Fibroblast of peridontal ligament (primary cell): ENCODE measurements at regions not wholly inside any gene's neighbourhood (a gene's known extent, or its start where the extent isn't known, plus 50 kb on each side); places are given as distances from the start of the nearest gene placed in this dataset.
"Not testable (repeated sequence)": the region's sequence is repeated elsewhere in the genome, so short reads cannot be mapped to it uniquely, and the experiment has no call there.

Experiments used
- DNase-seq: peaks from one replicate; pipeline ENCODE4 v3.0.0-alpha.2; 2010; ENCODE audit errors: extremely low read depth

DNA sequence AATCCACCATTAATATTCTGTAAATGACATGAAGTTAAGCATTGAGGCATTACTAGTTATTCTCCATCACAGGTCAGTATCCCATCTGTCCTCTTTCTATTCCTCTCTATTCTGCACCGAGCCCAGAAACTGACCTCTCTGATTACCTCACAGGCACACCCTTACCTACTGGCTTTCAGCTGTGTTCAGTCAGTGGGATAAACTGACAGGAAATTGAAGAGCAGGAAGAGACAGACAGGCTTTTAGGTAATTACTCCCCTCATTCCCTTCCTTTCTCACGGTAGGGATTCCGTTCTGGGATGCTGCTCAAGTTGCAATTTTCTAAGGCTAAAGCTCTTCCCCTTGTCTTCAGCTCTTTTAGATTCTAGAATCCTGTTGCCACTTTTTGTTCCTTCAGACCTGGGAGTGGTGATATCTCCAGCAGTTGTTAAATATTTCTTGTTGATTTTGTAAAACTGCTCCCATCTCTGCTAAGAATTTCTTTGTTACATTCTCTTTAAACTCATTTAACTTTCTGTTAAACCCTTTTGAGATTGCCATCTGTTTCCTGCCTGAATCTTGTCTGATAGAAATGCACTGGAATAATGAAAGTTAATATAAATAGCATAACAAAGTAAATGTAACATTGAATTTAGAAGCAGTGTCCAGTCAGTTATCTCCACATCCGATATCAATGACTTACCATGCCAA is 1063.4 kb downstream of the PLA2G4A start:
- no peak for DNase-seq

DNA sequence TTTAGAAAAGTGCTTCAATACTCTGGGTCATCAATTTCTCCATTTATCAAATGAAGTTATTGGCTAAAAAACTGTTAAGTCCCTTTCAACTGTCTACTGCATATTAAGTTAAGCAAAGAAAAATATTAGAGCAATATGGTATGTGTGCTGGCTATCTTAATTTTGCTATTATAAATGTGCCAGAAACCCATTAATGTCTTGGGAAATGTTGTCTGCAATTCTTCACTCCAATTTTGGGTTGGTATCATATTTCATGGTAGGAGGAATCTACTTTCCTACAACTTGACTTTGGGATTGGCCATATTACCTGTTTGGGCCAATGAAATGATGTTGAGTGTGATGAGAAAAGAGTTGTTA is 1063.9 kb downstream of the PLA2G4A start:
- no peak for DNase-seq

DNA sequence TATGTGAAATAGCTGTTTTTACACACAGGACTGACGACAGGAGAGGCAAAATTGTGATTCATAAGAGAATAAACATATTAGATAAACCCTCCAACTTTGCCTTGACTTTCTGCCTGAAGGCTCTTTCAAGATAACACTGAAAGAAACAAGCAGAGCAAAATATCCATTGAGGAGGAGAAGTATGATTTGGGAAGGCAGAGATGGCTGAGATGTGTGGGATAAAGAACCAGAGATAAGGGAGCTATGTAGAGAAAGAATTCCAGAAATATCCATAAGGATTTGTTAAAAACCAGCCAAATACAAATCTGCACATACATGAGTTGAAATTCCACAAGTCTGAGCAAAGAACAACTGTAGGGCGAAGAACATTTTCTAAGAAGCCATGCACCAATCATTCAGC is 1064.7 kb downstream of the PLA2G4A start:
- no peak for DNase-seq

DNA sequence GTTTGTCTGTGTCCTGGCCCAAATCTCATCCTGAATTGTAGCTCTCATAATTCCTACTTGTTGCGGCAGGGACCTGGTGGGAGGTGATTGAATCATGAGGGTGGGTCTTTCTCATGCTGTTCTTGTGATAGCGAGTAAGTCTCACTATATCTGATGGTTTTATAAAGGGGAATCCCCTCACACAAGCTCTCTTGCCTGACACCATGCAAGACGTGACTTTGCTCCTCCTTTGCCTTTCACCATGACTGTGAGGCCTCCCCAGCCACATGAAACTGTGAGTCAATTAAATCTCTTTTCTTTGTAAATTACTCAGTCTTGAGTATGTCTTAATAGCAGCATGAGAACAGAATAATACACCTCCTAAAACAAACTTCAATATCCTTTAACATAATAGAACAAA is 1065.6 kb downstream of the PLA2G4A start:
- DNase-seq, result no peak

DNA sequence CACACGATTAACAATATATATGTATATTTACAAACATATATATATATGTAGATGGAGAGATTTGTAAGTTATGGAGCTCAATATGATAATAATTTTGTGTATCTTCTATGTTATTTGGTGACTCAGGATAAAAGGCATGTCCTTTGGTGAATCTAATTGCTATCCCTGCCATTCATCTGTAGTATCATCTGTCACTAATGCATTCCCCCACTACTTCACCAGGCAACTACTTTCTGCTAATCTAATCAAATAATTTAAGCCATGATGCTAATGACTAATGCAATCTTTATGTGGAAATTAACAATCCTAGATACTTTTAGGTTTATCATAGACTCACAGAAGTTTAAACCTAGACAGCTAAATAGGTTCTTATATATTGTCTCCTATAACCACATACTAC is 1074.5 kb downstream of the PLA2G4A start:
- DNase-seq, result no peak

DNA sequence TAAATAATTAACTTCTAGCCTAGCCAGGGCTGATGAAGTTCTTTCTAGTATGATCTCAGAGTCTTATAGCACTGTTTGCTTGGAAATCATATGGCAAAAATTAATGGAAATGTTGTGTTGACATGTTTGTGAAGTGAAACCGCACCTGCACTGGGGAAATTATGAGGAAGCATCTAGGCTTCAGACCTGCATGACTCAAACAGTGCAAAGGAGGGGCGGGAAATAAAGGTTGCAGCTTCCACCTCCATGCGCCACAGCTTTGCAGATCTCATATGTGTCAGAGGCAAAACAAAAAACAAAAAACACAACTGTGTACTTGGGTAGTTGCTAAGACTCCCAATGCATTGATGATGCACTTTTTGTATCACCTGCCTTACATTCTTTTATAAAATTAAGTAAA is 1080.6 kb downstream of the PLA2G4A start:
- DNase-seq, result no peak

DNA sequence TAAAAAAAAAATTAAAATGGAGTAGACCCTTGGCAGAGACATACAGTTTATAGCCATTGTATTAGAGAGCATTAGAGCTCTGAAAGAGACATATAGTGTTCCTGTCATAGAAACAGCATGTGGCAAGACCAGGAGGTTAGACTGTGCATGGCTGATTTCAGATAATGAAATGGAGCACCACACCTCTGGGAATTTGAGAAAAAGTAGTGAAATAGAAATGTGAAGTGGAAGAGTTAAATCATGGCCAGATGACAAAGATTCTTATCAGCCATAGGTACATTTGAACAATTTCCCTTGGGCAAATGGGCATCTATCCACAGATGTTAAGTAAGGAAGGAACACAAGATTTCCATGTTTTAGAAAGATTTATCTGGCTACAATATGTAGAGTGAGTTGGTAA is 1083.1 kb downstream of the PLA2G4A start:
- no peak for DNase-seq

DNA sequence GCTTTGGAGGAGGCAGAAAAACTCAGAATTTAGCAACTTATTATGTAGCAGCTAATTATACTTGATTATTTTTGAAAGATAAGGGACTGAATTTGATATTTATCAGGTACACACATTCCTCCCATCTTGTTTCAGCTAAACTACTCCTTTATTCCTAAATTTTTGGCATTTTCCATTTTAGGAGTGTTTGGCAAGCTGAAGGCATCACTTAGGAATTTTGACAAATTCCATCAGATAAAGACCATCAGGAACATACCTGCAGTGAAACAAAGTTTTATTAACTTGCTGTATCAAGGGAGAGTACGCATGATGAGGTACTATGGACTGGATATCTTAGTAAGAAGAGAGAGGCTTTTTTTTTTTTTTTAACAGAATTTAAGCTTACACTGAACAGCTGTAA is 1092.2 kb downstream of the PLA2G4A start:
- DNase-seq, result no peak

DNA sequence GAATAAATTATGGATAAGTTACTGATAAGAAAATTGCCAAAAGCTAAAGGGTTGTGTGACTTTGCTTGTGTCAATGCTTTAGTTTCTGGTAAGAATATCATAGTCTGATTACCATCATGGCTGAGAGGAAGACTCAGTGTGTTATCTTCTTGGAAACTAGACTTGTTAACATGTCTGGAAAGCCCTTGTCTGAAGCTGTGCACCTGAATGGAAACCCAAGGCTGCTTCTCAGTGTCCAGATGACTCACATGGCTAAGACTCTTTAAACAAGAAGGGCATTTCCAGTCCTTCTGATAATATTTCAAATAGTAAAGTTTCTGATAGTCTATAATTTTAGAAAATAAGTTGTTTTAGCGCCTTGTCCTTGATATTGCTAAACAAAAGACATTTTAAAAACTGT is 1092.7 kb downstream of the PLA2G4A start:
- no peak for DNase-seq

DNA sequence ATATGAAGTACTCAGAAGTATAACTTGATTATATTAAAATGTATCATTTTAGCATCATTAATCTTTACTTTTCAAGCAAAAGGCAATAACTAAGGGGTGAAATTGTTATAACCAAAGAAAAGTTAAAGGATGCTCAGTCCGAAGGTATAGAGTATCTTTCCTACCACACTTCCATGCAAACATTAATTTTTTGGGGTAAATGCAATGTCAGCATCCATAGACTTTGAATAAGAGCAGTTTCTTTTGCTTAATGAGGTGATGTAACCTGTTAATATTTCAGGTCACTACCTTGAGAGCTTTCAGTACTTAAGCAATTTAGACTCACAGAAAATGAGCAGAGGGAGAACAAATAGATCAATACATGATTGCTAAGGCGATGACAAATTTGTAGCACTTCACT is 1093.5 kb downstream of the PLA2G4A start:
- DNase-seq, result no peak

DNA sequence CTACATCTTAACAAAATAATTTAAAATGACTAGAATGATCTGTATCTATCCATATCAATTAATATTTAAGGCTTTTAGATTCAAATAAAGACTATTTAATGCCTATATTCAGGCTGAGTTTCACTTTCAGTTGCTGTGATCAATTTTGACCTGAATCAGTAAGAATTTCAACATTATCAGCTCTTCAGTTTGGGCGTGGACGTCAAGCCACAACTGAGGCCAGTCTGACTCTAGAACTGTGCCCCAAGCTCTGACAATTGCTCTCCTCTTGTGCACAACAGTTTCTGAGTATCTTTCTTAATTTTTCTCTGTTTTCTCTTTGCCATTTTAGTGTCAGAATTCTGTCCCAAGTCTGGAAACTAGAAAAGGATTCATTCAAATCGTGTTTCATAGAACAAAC is 1095.5 kb downstream of the PLA2G4A start:
- no peak for DNase-seq

DNA sequence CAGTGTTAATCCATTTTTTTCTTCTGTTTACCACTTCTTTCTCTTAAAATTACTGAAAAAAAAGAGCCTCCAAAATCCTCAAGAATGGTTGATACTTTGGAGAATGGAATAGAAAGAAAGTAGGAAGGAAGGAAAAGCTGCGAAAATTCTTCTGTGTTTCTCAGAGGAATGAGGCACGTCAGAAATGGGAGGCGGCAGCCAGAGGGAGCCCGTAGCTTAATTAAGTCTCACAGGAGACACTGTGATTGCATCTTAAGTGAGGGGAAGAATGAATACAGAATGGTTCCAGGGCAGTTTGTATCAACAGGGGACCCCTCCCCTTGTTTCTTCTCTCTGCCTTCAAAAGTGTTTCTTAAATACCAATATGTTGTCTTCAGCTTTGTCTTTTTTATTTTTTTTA is 1099.5 kb downstream of the PLA2G4A start:
- peak; percentile 53 for DNase-seq

DNA sequence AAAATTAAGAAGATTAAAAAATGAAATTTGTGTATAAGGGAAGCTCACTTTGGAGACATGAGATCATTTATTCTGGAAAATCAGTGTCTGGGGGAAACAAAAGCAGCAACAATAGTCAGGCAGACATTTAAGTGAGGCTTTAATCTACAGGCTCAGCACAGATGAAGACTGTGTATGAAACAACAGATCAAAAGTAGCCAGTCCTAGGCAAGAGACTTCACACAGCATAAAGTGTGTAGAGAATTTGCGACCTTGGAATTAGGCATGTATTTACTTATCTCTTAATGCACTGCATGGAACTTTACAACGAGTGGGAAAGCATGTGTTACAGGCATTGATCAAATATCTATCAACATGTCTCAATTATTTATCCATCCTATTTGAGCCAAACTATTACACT is 1099.9 kb downstream of the PLA2G4A start:
- no peak for DNase-seq

DNA sequence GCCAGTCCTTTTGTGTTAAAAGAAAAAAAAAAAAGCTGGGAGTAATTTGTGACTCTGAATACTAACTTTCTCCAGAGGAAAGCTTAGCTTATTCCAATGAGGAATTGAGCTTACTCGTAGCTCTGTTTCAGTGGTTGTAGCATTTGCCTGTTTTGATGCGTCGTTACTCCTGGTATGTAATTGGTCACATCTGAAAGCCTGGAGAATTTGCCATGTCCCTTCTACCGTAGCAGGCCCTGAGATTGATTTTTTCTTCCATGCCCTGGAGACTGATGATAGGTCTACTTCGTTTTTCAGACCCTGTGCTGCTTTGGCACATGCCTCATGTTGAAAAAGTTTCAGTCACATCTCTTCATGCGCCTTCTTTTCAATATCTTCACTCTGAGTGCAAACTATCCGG is 1103.0 kb downstream of the PLA2G4A start:
- DNase-seq, result peak; percentile 32

DNA sequence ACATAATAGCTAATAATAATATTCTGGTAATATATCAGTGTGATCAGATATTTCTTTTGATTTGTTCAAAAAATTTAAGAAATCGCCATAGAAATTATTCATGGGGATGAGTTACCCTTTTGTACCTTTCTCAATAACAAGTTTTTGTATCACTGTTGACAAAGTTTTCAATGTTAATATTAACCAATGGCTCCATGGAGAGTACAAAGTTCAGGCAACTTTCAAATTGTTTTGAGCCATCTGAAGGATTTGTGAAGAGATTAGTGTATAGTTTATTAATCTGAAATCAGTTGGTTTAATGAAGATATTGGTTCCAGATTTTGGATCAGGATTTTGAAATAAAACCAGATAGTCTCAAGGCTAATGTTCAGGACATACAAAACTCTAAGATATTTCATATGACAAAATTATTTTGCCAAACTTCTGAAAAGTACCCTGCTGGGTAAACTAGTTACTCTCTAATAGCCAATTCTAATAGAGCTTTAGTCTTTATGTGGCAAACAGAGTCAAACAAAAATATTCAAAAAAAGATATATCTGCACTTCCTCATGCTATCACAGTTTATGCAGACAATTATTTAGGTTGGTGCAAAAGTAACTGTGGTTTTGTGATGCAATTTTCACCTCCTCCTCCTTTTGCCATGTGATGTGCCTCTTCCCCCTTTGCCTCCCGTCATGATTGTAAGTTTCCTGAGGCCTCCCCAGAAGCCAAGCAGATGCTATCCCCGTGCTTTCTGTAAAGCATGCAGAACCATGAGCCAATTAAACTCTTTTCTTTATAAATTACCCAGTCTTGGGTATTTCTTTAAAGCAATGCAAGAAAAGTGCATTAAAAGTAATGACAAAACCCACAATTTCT is 1105.0 kb downstream of the PLA2G4A start:
- DNase-seq, result no peak

DNA sequence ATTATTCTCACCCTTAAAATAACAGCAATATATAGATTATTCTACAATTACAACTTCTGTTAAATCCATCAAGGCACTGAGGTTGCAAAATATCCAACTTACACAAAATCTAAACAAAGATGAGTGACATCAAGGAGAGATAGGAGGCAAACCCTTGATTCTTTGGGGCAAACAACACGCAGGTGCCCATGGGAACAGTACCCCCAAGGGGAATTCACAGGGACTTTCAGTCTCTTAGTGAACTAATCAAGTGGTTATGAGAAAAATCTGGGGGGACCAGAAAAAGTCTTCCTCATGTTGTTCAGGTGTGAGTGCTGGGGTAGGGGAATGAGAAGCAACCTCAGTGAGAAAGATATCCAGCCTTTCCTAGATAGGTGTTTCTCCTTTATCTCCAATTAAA is 1107.9 kb downstream of the PLA2G4A start:
- DNase-seq, result no peak

DNA sequence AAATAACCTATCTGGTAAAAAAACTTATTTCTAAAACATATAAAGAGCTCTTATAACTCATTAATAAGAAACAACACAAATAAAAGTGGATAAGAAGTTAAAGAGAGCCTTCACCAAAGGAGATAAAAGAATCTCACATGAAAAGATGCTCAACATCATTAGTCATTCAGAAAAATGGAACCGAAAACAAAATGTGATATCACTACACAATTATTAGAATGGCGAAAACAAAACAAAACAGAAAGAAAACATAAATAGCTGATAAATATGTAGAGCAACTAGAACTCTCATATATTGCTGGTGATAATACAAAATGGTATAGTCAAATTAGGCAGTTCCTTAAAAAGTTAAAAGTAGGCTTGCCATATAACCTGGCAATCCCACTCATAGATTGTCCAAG is 1109.3 kb downstream of the PLA2G4A start:
- DNase-seq, result no peak

DNA sequence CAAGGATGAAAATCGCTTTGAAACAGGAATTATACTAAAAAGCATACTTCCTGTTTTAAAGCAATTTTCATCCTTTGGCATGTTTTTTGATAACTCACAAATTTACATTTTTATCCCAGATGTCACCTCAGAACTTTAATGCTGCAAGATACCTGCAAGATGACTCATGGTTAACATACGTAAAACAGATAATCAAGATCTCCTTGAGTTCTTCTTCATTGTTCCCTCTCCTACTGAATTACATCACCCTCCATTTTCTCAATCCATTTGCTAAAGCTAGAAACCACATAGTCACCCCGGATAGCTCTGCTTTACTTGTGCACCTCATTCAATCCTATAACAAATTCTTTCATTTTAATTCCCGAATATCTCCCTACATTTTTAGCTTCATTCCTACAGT is 1114.2 kb downstream of the PLA2G4A start:
- no peak for DNase-seq

DNA sequence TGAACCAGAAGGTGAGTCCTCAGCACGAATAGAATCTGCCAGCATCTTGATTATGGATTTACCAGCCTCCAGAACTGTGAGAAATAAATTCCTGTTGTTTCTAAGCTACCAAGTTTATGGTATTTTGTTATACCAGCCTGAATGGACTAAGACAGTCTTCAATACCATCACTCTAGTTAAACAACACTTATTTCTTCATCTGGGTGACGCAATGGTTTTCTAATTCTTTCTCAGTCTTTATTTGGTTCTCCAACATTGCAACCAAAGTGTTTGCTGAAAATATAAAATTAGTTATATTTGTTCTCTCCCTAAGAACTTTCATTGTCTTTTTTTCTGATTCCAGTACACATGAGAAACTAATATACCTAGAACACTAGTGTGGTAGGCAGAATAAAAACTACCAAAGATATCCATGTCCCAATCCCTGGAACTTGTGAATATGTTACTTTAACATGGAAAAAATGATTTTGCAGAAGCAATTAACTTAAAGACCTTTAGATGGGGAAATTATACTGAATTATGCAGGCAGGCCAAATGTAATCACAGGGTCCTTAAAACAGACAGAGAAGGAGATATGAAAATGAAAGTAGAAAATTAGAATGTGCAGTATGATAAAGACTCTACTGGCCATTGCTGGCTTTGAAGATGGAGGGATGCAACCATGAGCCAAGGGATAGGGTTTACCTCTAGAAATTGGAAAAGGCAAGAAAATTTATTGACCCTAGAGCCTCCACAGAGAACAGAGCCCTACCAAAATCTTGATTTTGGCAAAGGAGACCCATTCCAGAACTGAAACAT is 1115.1 kb downstream of the PLA2G4A start:
- peak; percentile 16 for DNase-seq

DNA sequence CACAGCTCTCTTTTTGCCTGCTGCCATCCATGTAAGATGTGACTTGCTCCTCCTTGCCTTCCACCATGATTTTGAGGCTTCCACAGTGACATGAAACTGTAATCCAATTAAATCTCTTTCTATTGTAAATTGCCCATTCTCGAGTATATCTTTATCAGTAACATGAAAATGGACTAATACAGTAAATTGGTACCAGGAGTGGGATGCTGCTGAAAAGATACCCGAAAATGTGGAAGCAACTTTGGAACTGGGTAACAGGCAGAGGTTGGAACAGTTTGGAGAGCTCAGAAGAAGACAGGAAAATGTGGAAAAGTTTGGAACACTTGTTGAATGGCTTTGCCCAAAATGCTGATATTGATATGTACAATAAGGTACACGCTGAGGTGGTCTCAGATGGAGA is 1117.9 kb downstream of the PLA2G4A start:
- not testable (repeated sequence) for DNase-seq

DNA sequence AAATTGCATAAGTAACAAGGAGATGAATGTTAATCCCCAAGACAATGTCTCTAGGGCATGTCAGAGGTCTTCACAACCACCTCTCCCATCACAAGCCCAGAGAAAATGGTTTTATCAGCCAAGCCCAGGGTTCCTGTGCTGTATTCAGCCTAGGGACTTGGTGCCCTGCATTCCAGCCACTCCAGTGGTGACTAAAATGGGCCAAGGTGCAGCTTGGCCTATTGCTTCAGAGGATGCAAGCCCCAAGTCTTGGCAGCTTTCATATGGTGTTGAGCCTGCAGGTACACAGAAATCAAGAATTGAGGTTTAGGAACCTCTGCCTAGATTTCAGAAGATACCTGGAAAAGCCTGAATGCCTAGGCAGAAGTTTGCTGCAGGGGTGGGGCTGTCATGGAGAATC is 1118.6 kb downstream of the PLA2G4A start:
- no peak for DNase-seq

DNA sequence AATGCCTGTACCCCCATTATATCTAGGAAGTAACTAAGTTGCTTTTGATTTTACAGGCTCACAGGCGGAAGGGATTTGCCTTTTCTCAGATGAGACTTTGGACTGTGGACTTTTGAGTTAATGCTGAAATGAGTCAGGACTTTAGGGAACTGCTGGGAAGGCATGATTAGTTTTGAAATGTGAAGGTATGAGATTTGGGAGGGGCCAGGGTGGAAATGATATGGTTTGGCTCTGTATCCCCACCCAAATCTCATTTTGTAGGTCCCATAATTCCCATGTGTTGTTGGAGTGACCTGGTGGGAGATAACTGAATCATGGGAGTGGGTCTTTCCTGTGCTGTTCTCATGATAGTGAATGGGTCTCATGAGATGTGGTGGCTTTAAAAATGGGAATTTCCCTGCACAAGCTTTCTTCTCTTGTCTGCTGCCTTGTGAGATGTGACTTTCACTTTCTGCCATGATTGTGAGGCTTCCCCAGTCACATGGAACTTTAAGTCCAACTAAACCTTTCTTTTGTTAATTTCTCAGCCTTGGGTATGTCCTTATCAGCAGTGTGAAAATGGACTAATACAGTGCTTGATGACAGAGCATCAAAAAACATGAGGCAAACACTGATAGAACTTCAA is 1119.5 kb downstream of the PLA2G4A start:
- no peak for DNase-seq
